ENCODE measurements at regions not wholly inside any gene's neighbourhood (a gene's known extent, or its start where the extent isn't known, plus 50 kb on each side); places are given as distances from the start of the nearest gene placed in this dataset.

DNA sequence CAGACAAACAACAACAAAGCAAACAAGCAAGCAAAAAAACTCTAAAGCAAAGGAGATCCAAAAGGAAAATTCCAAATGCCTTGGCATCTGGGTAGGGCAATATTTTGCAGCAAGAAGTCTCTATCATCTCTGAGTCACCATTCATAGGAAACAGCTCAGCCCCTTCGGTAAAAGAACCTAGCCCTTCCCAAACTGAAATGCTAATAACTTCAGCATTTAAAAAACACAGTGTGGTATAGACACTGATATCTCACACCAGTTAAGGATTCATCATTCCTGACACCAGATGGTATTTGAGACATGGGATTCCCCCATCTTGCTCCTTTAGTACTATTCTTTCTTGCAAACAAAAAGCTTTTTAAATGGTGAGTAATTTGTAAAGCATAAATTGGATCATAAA, 491.8 kb downstream of the TXNL1 start:
- FAIRE-seq (no peak), DNase-seq (ENCODE audit: low read depth, low spot score) (no peak), ATAC-seq (no peak)
- Histone ChIP-seq H3K4me3 (no peak overlapping the region), H2AFZ (ENCODE audit: control insufficient read depth, low read depth, low read length) (no peak overlapping the region), H3K79me2 (ENCODE audit: control insufficient read depth, insufficient read depth, low read length) (no peaks in the 10 kb centered on the region), H3K9me3 (replicated peaks; ENCODE audit: control insufficient read depth, insufficient read depth, low read length) (no peaks in the 10 kb centered on the region), H3K4me2 (ENCODE audit: control insufficient read depth, insufficient read depth) (no peak overlapping the region), H3K4me1 (ENCODE audit: control insufficient read depth, insufficient read depth, low read length) (no peaks in the 10 kb centered on the region), H4K20me1 (ENCODE audit: control insufficient read depth, insufficient read depth) (no peaks in the 10 kb centered on the region), H3K9ac (ENCODE audit: control insufficient read depth, insufficient read depth, low read length) (no peak overlapping the region), H3K36me3 (ENCODE audit: control insufficient read depth in 2 of 2, insufficient read depth in 2 of 2, low read length in 1 of 2) (no peaks in the 10 kb centered on the region), H3K27me3 (replicated peaks in 1 of 2; ENCODE audit: control insufficient read depth in 2 of 2, insufficient read depth in 2 of 2, low read length in 1 of 2) (no peaks in the 10 kb centered on the region), H3K27ac (ENCODE audit: control insufficient read depth, insufficient read depth) (no peak overlapping the region)
- no TSS peak for BruUV-seq (replicated peaks)
- POLR2A ChIA-PET, result no interaction called here
- in situ Hi-C loops (cut with MboI), result no loop called here
- 67% methylated on average over 1 of the region's 1 CpG for WGBS (ENCODE audit: insufficient coverage, insufficient replicate concordance, low lambda C conversion rate, missing lambda C conversion rate)
- TF ChIP-seq ZNF384 (IDR thresholded peaks at IDR 0.05; ENCODE audit: borderline replicate concordance, low read depth, low read length) (no peak), EZH2 (IDR thresholded peaks at IDR 0.05; ENCODE audit: borderline replicate concordance, control insufficient read depth, low read depth, low read length) (no peak), RBBP5 (conservative IDR thresholded peaks at IDR 0.05) (no peak), ATF7 (IDR thresholded peaks at IDR 0.05; ENCODE audit: low read depth) (no peak), DPF2 (IDR thresholded peaks at IDR 0.05) (no peak), MXI1 (IDR thresholded peaks at IDR 0.05; ENCODE audit: low read depth, low read length) (no peak), SREBF2 (IDR thresholded peaks at IDR 0.05; ENCODE audit: low read length) (no peak), POLR2AphosphoS5 (IDR thresholded peaks at IDR 0.05; ENCODE audit: low read length) (no peak), PML (IDR thresholded peaks at IDR 0.05; ENCODE audit: low read length) (no peak), MEF2A (IDR thresholded peaks at IDR 0.05; ENCODE audit: insufficient read depth, low read depth, low read length) (no peak)
- TF ChIP-seq, protein P1, sequence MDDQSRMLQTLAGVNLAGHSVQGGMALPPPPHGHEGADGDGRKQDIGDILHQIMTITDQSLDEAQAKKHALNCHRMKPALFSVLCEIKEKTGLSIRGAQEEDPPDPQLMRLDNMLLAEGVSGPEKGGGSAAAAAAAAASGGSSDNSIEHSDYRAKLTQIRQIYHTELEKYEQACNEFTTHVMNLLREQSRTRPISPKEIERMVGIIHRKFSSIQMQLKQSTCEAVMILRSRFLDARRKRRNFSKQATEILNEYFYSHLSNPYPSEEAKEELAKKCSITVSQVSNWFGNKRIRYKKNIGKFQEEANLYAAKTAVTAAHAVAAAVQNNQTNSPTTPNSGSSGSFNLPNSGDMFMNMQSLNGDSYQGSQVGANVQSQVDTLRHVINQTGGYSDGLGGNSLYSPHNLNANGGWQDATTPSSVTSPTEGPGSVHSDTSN (IDR thresholded peaks at IDR 0.05; ENCODE audit: insufficient replicate concordance, low read depth, low read length), result no peak
- SMC1A ChIA-PET (ENCODE audit: uncharacterized antibody, unreplicated experiment), result no interaction called here
- intact Hi-C loops (cut with micrococcal nuclease; ENCODE audit: unreplicated experiment), result no loop called here
- RAD21 ChIA-PET (ENCODE audit: unreplicated experiment), result no interaction called here
- CTCF ChIA-PET, result no interaction called here
